DMS 273 treated with DMSO at 0.1 percent for 48 hours (cell line): ENCODE measurements at regions not wholly inside any gene's neighbourhood (a gene's known extent, or its start where the extent isn't known, plus 50 kb on each side); places are given as distances from the start of the nearest gene placed in this dataset.

ENCODE experiments used
- DNase-seq: peaks from one replicate; lab custom pipeline; 2025; lab: John Stamatoyannopoulos, UW

DNA sequence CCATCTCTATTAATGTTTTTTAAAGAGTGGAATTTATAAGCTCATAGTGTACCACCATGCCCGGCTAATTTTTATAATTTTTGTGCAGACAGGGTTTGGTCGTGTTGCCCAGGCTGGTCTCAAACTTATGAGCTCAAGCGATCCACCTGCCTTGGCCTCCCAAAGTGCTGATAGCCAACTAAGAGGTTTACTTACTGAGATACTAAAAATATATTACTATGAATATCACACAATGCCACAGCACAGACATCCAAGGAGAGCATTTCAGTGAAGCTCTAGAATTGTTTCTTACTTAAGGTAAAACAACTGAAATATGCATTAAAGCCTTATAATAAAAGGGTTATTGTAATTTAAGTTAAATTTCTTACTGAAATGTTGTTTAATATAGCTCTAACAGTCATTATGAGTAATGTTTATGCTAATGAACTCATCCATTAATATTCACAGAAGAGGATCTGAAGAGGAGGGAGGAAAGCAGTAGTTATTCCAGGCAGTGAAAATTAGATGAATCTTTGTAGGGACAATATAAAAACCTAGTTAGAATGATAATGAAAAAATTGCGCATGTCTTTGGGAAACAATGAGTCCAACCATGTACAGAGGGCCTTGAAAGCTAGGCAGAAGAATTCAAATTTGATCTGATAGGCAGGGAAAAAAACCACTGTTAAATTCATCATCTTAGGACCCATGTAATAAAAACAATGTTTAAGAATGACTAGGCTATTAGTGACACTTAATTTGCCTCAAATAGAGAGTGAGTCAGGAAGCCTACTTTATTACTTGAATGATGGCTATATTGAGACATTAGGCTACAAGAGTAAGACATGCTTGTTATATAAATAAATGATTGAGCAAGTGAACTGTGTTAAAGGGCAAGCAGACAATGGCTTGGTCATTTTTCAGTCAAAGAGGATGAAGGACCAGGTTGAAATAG, 99.2 kb downstream of the SLC41A2 start:
- DNase-seq: no peak

GRCh38 chr12:104856531-104856930, 101.6 kb downstream of the SLC41A2 start:
- DNase-seq: no peak

DNA sequence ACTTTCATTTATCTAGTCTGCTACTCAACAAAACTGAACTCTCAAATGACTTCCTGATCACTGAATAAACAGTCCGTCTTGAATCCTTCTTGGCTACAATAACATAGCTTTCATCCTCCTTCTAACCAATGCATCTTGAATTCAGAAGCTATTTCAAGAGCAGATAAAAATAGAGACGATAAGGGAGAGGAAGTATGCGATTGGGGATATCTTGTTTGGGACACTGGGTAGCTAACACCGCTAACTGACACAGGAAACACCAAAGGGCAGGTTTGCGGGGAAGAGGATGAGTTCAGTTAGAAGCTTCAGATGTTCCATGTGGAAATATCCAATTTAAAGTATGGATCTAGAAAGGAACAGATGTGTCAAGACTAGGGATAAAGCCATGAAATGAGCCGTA, 102.5 kb downstream of the SLC41A2 start:
- DNase-seq: no peak

DNA sequence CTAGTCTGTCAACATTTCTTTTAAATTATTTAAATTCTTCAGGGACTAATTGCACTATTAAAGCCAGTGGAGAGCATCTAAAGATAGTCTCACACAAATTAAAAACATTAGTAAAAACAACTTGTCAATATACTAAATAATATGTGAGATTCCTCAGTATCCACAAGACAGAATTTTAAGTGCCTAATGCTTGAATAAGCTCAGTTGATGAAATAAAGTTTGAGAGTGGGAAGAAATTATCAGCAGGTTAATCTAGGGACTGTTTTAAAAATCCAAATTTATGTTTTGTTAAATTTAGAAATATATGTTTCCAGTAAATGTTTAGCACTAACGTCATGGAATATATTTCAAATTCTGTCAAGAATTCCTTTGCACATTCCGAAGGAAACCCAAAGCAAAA, 105.2 kb downstream of the SLC41A2 start:
- DNase-seq: no peak

DNA sequence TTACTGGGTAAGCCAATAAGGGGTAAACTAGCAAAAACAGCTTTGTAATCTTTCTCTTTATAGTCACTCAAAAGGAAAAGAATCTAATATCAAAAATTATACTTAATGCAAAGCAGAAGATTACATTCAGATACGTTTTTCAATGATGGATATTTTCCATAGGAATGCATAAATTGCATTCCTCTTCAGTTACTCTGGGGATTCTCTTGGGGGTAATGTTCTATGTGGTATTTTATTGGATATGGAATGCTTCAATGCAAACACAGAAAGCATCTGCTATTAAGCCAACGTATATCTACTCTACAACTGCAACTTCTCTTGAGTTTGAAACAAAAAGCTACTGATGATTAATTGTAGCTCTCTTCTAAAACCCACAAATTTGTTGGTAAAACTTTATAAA, 106.0 kb downstream of the SLC41A2 start:
- no peak for DNase-seq

GRCh38 chr12:104850781-104851180, 107.3 kb downstream of the SLC41A2 start:
- no peak for DNase-seq

DNA sequence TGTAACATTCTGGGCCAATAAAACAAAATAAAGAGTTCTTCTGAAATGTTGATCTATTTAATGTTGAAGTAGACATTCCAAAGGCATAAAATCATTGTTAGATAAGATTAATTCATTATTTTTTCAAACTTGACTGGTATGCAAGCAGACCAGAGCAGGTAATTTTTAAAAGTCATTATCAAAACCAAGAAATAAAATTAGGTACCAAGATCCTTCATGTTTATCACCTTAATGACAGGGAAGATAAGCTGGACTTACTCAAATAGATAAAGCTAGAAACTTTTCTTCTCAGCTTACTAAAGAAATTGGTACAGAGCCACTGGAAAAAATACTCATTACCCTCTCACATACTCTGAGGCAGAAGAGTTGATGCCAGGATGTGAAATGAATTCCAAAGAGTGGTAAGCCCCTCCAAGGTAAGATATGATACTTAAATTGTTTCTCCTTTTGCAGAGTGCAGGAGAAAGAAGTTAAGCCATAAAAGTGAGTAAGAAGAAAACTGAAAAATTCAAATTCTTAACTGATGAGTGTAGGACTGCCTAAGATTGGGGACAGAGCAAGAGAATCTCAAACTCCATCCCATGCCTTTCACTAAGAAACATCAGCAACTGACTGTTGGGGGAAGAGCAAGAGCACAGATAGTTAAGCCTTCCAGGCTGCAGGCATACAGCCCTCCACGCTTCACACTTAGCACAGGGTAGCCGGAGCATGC, 111.9 kb downstream of the SLC41A2 start:
- no peak for DNase-seq

DNA sequence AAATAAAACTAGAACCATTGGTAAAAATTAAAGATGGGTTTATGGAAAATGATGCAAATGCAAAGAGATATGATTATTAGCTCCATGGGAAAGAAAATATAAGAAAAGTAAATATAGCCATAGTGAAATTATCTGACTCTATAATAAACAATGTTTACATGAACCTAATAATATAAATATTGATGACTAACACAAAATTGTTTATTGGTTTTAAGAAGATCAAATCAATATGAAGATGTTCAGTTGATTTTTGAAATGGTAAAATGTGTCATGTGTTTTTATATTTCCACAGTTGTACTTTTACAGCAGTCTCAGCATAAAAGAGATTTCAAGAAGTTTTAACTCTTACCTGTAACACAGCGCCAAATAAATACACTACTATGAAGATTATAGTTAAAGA, 114.0 kb downstream of the SLC41A2 start:
- no peak for DNase-seq

GRCh38 chr12:104840262-104840661, 117.8 kb downstream of the SLC41A2 start:
- DNase-seq: no peak

DNA sequence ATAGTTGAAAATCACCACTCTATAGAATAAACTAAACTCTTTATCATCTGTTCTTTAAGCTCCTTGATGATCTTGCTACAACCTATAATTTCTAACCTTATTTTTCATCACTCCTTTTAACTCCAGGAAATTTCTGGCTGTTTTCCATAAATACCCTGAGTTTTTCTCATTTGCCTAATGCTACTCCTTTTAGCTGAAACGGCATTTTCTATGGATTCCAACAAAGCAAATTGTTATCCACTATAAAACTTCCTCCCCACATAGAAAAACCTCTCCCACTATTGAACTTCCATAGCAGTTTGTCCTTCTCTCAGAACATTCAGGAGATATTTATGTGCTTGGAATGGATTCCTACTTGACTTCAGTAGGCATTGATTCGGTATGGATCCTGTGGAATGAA, 122.8 kb downstream of the SLC41A2 start:
- no peak for DNase-seq

- peak; percentile 35 for DNase-seq
Observed at GRCh38 chr12:104834607-104835006, 123.5 kb downstream of the SLC41A2 start.

DNA sequence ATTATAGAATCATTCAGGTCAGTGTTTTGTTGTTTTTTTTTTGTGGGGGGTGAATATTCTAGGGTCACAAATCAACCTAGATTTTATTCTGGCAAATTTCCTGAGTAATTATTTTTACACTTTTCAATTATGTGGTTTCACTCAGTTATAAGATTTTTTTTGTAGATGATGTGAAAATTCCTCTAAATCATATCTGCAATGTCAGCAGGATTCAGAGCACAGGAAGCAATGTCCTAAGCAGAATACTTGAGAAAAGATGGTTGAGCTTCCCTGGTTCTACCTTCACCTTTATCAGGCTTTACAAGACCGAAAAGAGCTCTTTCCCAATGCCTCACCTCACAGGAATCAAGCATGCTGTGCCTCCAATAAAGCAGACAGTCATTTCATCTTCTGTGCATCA, 124.3 kb downstream of the SLC41A2 start:
- DNase-seq: no peak

DNA sequence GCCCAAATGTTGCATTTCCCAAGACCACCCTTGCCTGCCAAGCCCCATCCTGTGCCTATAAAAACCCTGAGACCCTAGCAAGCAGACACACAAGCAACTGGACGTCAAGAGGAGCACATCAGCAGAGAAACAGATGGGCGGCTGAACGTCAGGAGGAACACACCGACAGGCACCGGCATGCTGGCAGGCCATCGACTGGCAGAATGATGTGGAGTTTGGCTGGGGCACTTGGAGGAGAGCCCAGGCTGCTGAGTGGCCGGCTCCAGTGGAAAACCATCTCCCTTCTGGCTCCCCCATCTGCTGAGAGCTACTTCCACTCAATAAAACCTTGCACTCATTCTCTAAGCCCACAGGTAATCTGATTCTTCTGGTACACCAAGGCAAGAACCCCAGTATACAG, 130.1 kb downstream of the SLC41A2 start:
- peak; percentile 93 for DNase-seq

- no peak for DNase-seq
Observed at GRCh38 chr12:104827587-104827986, 130.5 kb downstream of the SLC41A2 start.

DNA sequence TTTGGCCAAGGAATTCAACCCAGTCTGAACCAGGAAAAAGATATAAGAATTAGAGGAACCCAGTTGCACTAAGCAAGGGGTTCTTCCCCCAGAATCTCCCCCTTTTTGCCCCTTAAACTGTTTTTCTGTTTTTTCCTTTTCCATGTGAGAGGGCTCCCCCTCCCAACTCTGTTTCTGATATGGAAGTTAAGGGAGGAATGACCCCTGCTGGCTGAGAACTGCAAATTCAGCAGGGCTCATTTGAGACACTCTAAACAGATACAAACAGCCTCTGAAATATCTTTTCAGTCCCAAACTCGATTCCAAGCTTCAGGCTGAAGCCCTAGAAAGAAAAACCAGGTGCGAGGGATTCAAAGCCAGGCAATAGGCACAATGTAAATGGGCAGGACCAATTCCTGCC, 132.7 kb downstream of the SLC41A2 start:
- DNase-seq: no peak

DNA sequence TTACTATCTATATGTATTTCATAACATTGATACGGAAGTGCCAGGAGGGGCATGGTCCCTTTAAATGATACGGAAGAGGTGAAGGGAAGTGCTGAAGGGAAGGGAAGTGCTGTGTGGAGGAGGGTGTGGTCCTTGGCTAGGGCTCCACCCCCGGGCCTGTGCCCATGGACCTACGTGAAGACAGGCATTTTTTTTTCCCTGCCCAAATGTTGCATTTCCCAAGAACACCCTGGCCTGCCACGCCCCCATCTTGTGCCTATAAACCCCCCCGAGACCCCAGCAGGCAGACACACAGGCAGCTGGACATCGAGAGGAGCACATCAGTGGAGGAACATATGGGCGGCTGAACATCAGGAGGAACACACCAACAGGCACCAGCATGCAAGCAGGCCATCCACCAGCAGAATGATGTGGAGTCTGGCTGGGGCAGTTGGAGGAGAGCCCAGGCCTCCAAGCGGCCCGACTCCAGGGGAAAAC, 134.1 kb downstream of the SLC41A2 start:
- DNase-seq: peak; percentile 100

GRCh38 chr12:104822941-104823340, 135.1 kb downstream of the SLC41A2 start:
- no peak for DNase-seq

GRCh38 chr12:104816845-104817503, 141.1 kb downstream of the SLC41A2 start:
- DNase-seq: no peak

GRCh38 chr12:104815935-104816334, 142.2 kb downstream of the SLC41A2 start:
- DNase-seq: no peak

DNA sequence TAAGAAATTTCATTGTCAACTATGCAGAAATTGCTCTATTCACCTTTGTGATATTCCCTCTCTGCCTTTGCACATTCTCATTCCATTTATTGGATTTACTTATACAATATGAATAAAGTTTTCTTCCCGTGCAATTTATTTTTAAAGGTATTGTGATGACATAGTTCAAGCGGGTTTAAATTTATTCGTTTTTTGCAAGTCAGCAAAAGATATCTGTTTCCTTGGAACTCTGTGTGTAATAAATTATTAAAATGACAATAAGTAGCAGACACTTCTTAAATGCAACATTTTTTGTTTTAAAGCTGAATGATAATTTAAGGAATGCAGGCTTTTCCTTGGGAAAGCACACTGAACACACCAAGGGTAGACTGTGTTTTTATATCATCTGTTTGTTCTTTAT, 143.1 kb downstream of the SLC41A2 start:
- no peak for DNase-seq
